ENCODE measurements at regions not wholly inside any gene's neighbourhood (a gene's known extent, or its start where the extent isn't known, plus 50 kb on each side); places are given as distances from the start of the nearest gene placed in this dataset.

GRCh38 chr12:45634273-45634917, 95.1 kb upstream of the ARID2 start:
- no peak for DNase-seq

- no peak for DNase-seq
These were observed 92.3 kb upstream of the ARID2 start for GRCh38 chr12:45637242-45637641.

- no peak for DNase-seq
These were observed 91.8 kb upstream of the ARID2 start for GRCh38 chr12:45637706-45638105.

DNA sequence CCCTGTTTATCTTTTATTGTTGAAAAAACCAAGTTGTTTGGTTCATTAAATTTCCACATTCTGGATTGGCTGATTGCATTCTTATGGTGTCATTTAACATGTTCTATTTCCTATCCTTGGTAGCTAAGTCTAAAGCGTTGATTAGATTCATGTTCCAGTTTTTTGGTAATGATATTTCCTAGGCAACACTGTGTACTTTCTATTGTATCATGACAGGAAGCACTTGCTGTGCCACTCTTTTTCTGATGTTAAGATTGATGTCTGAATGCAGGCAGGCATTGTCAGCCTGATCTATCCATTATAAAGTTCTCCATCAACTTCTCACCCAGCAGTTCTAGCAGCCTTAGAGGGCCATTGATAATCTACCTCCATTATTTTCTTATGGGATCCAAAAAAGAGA, 91.1 kb upstream of the ARID2 start:
- no peak for DNase-seq

- DNase-seq, result no peak
These were observed 85.0 kb upstream of the ARID2 start for GRCh38 chr12:45644541-45644940.

GRCh38 chr12:45646851-45647581, 82.5 kb upstream of the ARID2 start:
- DNase-seq, result no peak

GRCh38 chr12:45648070-45648469, 81.4 kb upstream of the ARID2 start:
- no peak for DNase-seq

DNA sequence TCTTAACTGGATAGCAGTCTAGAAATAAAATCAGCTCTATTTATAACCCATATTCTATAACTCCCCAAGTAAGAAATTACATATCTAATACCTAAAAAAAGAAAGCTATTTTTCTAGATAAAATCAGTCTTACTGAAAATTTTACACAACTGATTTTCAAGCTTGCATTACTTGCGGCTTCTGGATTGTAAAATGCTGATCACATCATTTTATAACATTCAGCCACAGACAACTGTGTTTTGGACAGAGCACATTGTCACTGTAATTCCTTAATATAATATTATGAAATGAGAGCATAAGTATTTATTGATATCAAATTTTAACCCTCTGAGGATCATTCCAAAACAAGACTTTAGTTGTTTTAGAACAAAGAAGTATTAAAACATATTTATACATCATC, 78.5 kb upstream of the ARID2 start:
- DNase-seq, result no peak

DNA sequence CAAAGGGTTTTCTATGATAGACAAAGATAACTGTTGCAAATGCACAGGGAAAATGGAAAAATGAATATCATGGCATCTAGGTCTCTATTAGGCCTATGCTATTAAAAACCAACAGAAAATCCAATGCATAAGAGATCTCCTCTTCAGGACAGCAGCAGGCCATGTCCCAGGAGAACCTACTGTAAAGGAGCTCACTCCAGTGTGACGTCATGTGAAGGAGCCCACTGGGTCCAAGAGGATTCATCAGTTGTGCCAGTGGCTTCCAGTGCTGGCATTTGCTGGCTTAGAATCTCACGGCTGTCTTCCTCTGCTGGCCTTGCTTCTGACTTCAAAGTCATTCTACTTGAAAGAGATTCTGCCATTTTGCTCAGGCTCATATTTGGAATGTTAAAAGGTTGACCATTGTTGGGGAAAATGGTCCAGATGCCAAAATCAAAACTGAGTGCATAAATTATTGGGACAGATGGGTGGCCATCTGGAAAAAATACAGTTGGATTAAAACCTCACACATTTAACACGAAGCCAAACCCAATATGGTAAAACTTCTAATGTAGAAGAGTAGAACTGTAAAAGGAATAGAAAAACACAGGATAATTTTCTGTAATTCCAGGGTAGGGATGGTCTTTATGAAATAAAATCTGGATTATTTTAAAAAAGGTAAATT, 75.4 kb upstream of the ARID2 start:
- DNase-seq, result no peak

GRCh38 chr12:45655186-45655585, 74.3 kb upstream of the ARID2 start:
- DNase-seq, result peak; percentile 73

- DNase-seq, result no peak
These were observed 73.8 kb upstream of the ARID2 start for GRCh38 chr12:45655743-45656142.

- DNase-seq, result no peak
These were observed 71.5 kb upstream of the ARID2 start for GRCh38 chr12:45658020-45658419.

GRCh38 chr12:45660330-45660729, 69.2 kb upstream of the ARID2 start:
- DNase-seq, result no peak

GRCh38 chr12:45663455-45663854, 66.1 kb upstream of the ARID2 start:
- DNase-seq, result no peak

DNA sequence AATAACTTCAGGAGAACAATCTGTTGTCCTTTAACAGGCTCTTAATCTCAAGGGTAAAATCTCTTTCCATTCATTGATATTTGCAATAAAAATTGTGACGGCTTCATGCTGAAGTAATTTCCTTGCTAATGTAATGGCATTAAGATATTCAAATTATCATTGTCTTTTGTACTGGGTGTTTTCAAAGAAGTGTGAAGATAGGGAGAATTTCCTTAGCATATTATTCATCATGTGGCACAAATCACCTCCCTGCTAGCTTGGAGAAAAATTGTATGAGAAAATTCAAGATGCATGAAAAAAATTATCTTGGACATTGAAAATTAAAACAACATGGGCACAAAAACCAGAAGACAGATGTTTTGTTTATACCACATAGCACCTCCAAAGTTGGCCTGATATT, 63.6 kb upstream of the ARID2 start:
- DNase-seq, result no peak

- DNase-seq, result no peak
These were observed 63.1 kb upstream of the ARID2 start for GRCh38 chr12:45666396-45666795.

DNA sequence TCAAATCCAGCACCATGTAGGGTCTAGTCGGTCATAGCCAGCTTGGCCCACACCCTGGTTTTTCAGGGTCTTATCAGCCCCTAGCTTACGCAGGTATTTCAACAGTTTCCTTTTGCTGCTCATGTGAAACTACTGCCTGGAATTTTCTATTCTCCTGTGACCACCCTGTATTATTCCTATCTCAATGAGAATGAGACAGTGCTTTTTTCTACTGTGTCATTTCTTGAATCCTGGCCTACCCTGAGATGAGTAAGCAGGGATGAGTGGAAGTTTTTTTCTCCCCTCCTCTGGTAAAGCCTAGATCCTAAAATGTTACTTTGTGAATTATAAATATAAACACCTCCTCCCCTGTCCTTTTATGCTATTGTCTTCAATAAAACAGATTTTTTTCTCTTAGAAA, 62.7 kb upstream of the ARID2 start:
- no peak for DNase-seq

- no peak for DNase-seq
These were observed 61.7 kb upstream of the ARID2 start for GRCh38 chr12:45667761-45668160.

GRCh38 chr12:45668641-45669040, 60.9 kb upstream of the ARID2 start:
- no peak for DNase-seq

DNA sequence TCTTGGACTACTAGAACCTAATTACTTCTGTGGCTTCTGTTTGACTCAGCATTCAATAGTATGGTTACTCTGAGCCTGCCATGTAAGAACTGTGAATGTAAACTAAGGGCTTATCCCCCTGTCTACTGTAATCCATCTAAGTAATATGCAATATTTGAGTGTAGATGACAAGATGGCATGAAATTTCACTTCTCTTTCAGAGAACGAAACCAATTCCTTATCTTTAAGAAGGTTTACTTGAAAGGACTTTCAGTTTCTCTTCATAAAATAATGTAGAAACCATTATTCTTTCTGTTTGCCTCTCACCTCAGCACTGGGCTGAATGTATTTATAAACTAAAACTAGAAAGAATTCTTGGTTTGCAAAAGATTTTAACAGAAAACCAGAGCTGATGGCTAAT, 60.4 kb upstream of the ARID2 start:
- peak; percentile 36 for DNase-seq

- no peak for DNase-seq
These were observed 59.7 kb upstream of the ARID2 start for GRCh38 chr12:45669792-45670191.

DNA sequence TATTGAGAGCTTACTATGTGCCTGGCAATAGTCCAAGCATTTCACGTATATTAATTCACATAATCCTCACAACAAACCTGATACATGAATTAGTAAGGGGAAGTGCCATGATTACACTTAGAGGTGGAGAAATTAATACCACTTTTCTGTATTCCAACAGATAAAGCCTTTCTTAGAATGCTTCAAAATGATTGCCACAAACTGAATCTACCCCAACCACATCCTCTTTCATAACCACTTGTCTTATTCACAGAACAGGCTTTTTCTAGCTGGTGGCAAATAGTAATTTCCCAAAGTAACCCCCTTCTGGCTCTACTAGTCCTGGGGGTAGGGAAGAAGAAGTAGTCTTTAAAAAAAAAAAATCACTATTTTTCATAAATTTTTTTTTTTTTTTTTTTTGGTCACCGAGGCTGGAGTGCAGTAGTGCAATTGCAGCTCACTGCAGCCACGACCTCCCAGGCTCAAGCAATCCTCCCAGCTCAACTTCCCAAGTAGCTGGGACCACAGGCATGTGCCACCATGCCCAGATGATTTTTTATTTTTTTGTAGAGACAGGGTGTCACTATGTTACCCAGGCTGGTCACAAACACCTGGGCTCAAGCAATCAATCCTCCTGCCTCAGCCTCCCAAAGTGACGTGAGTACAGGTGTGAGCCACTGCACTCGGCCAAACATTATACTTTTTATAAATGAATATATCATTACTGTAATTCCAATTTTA, 59.0 kb upstream of the ARID2 start:
- DNase-seq, result peak; percentile 61

DNA sequence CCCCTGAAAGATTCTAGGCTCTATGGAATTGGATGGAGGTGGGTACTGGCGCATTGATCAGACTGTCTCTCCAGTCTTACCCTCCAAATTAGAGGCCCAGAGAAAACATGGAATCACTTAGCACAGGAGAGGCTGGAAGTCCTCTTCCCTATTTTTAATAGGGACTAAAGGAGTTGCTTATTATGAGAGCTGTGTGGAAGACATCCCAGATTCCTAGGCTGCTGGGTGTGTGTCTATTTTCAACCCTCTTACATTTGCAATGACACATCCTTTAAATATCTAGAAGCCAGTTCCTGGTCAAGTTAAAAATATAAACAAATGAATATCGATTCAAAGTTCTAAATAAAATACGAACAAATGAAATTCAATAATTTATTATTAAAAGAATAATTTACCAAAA, 58.3 kb upstream of the ARID2 start:
- no peak for DNase-seq

All from CD4-positive, alpha-beta T cell treated with Interleukin-10 for 1 hour (primary cell).